ENCODE measurements at regions not wholly inside any gene's neighbourhood (a gene's known extent, or its start where the extent isn't known, plus 50 kb on each side); places are given as distances from the start of the nearest gene placed in this dataset.

DNA sequence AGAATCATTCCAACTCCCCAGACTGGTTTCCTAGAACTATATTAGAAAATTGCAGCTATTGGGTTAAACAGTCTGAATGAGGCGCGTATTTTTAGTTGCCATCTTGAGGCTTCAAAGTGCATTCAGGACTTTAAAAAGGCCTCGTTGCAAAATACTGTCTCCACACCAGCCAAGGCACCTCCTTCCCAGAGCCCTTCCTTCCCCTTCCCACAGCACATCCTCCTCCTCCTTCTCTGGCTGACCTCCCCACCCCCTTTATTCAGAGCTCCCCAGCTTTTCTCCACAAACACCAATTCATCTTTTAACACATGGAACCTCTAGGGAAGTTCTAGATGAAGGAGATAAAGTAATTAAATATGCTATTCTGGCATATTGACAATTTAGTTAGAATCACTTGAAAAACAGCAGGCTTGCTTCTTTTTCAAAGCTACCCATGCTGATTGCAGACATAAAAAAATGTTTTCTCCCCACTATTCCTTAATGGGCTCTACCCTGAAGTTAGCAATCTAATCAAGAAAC lies 90.3 kb downstream of the RTP5 start (continued):
- TF ChIP-seq POLR2AphosphoS5 (IDR thresholded peaks at IDR 0.05; ENCODE audit: low read length) (no peak), POLR2A (IDR thresholded peaks at IDR 0.05; ENCODE audit: low read depth, low read length) (no peak), CREB1 (IDR thresholded peaks at IDR 0.05; ENCODE audit: low read depth) (no peak), MTA3 (IDR thresholded peaks at IDR 0.05; ENCODE audit: borderline replicate concordance, low read length) (no peak), BCL3 (IDR thresholded peaks at IDR 0.05; ENCODE audit: borderline replicate concordance, insufficient read depth, low read depth, low read length, poor library complexity, severe bottlenecking) (no peak), BMI1 (IDR thresholded peaks at IDR 0.05; ENCODE audit: borderline replicate concordance) (no peak), BRCA1 (IDR thresholded peaks at IDR 0.05; ENCODE audit: low read depth, low read length) (no peak), SMARCA5 (IDR thresholded peaks at IDR 0.05) (no peak)

DNA sequence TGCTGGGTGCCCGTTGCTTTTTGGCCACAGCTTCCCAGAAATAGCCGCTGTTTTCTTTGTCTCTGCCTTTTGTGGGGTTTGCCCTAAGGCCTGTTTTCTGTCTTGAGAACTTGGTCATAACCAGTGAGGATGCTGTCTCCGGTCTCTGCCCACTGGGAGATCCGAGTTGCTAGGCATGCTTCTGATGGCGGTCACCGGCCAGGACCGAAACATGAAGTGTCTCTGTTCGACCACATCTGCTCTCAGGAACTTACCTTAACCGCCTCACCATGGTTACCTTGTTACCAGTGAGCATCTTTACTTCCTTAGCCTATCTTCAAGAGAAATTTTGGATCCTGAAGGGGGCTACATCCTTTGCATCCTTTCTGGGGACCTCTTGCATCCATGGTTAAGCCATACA lies 91.9 kb downstream of the RTP5 start:
- ATAC-seq = no peak
- POLR2A ChIA-PET = no interaction called here
- TF ChIP-seq, protein P1, sequence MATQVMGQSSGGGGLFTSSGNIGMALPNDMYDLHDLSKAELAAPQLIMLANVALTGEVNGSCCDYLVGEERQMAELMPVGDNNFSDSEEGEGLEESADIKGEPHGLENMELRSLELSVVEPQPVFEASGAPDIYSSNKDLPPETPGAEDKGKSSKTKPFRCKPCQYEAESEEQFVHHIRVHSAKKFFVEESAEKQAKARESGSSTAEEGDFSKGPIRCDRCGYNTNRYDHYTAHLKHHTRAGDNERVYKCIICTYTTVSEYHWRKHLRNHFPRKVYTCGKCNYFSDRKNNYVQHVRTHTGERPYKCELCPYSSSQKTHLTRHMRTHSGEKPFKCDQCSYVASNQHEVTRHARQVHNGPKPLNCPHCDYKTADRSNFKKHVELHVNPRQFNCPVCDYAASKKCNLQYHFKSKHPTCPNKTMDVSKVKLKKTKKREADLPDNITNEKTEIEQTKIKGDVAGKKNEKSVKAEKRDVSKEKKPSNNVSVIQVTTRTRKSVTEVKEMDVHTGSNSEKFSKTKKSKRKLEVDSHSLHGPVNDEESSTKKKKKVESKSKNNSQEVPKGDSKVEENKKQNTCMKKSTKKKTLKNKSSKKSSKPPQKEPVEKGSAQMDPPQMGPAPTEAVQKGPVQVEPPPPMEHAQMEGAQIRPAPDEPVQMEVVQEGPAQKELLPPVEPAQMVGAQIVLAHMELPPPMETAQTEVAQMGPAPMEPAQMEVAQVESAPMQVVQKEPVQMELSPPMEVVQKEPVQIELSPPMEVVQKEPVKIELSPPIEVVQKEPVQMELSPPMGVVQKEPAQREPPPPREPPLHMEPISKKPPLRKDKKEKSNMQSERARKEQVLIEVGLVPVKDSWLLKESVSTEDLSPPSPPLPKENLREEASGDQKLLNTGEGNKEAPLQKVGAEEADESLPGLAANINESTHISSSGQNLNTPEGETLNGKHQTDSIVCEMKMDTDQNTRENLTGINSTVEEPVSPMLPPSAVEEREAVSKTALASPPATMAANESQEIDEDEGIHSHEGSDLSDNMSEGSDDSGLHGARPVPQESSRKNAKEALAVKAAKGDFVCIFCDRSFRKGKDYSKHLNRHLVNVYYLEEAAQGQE (IDR thresholded peaks at IDR 0.05; ENCODE audit: low read depth, low read length) = no peak
- TF ChIP-seq TCF3 (IDR thresholded peaks at IDR 0.05; ENCODE audit: borderline replicate concordance, insufficient read depth, low read depth, low read length) = no peak
- TF ChIP-seq FOS (IDR thresholded peaks at IDR 0.05; ENCODE audit: borderline replicate concordance, extremely low read depth, insufficient read length) = no peak
- no peak for TF ChIP-seq POLR2AphosphoS5 (IDR thresholded peaks at IDR 0.05; ENCODE audit: low read length)
- TF ChIP-seq ZNF687 (IDR thresholded peaks at IDR 0.05) = no peak

More for the DNA sequence above, 91.9 kb downstream of the RTP5 start:
- FAIRE-seq = no peak
- BruUV-seq (replicated peaks) = no TSS peak
- Histone ChIP-seq H3K9me3 (replicated peaks; ENCODE audit: control insufficient read depth, insufficient read depth, low read length) (peaks cover 1% of the 10 kb centered on the region; the same call in 2 of the 3 replicates), H3K79me2 (ENCODE audit: control insufficient read depth, insufficient read depth, low read length) (no peaks in the 10 kb centered on the region), H3K27me3 (replicated peaks in 1 of 2; ENCODE audit: control insufficient read depth in 2 of 2, insufficient read depth in 2 of 2, low read length in 1 of 2) (no peaks in the 10 kb centered on the region), H3K4me1 (ENCODE audit: control insufficient read depth, insufficient read depth, low read length) (peaks cover 14% of the 10 kb centered on the region), H4K20me1 (ENCODE audit: control insufficient read depth, insufficient read depth) (no peaks in the 10 kb centered on the region), H3K4me2 (ENCODE audit: control insufficient read depth, insufficient read depth) (no peak overlapping the region), H3K27ac (ENCODE audit: control insufficient read depth, insufficient read depth) (no peak overlapping the region), H3K4me3 (no peak overlapping the region), H3K36me3 (ENCODE audit: control insufficient read depth in 2 of 2, insufficient read depth in 2 of 2, low read length in 1 of 2) (no peaks in the 10 kb centered on the region), H2AFZ (ENCODE audit: control insufficient read depth, low read depth, low read length) (no peak overlapping the region), H3K9ac (ENCODE audit: control insufficient read depth, insufficient read depth, low read length) (no peak overlapping the region)
- ChIA-PET SMC1A (ENCODE audit: uncharacterized antibody, unreplicated experiment) (interaction anchor here (1.3 kb wide), 2 partner anchors 9 to 10 kb away, joined by 3 read pairs; no protein-coding TSS in a partner anchor), RAD21 (ENCODE audit: unreplicated experiment) (no interaction called here), CTCF (interaction anchor here (0.7 to 1.7 kb wide), 2 partner anchors 11 to 61 kb away, joined by 6 read pairs; no protein-coding TSS in a partner anchor)
- intact Hi-C loops (cut with micrococcal nuclease; ENCODE audit: unreplicated experiment) (no loop called here), in situ Hi-C loops (cut with MboI) (no loop called here)
- WGBS (ENCODE audit: insufficient coverage, insufficient replicate concordance, low lambda C conversion rate, missing lambda C conversion rate) = 56% methylated on average over 9 of the region's 9 CpGs
- no peak for DNase-seq (ENCODE audit: low read depth, low spot score)
